ENCODE measurements at regions not wholly inside any gene's neighbourhood (a gene's known extent, or its start where the extent isn't known, plus 50 kb on each side); places are given as distances from the start of the nearest gene placed in this dataset.

DNA sequence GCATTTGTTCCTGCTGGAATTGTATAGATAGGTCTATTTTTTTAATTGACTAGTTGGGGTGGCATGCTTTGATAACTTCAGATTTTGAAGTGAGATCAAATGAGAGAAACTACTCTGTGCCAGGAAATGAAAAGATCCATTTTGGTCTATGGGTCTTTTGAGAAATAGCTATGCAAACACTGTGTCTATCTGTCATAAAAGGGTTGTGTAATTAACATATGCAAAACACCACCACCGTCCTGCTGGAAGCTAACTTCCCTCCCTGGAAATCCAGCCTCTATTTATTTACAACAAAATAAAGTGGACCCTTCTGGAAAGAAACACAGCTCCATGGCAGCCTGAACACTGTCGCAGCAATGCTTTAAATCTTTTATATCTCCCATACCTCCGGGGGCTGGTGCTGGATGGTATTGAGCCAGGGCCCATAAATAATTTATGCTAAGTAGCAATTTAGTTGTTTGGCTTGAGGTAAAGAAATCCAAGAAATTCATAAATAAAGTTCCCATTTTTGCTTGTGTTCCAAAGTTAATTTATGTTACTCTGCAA lies 244.2 kb upstream of the POU3F2 start:
- intact Hi-C loops (cut with micrococcal nuclease) = no loop called here

GRCh38 chr6:98590997-98591396 lies 243.4 kb upstream of the POU3F2 start:
- intact Hi-C loops (cut with micrococcal nuclease) = no loop called here
- Histone ChIP-seq H2AFZ (ENCODE audit: insufficient read depth, low read depth, low read length, poor library complexity, severe bottlenecking) (no peak overlapping the region), H3K9ac (ENCODE audit: low read length) (no peak overlapping the region), H3K27ac (ENCODE audit: low read length in 2 of 2) (no peak overlapping the region), H3K27me3 (replicated peaks in 1 of 4; ENCODE audit: control extremely low read depth in 1 of 4, control insufficient read depth in 3 of 4, insufficient read depth in 4 of 4, low read length in 3 of 4) (no peaks in the 10 kb centered on the region), H3K79me2 (ENCODE audit: control insufficient read depth, insufficient read depth, low read length) (no peaks in the 10 kb centered on the region), H3K4me3 (ENCODE audit: control extremely low read depth in 1 of 5, extremely low read depth in 1 of 5, insufficient read depth in 1 of 5, low read depth in 2 of 5, low read length in 4 of 5) (no peak overlapping the region), H3K4me2 (replicated peaks; ENCODE audit: low read depth, low read length, poor library complexity, severe bottlenecking) (no peak overlapping the region), H3K4me1 (ENCODE audit: control insufficient read depth in 2 of 2, insufficient read depth in 2 of 2, low read length in 2 of 2) (no peaks in the 10 kb centered on the region), H3K9me3 (ENCODE audit: control extremely low read depth in 1 of 3, control insufficient read depth in 2 of 3, insufficient read depth in 1 of 3, low read length in 2 of 3) (no peaks in the 10 kb centered on the region), H4K20me1 (ENCODE audit: control insufficient read depth, insufficient read depth, low read length, poor library complexity, severe bottlenecking) (no peaks in the 10 kb centered on the region), H3K36me3 (replicated peaks in 1 of 2; ENCODE audit: control extremely low read depth in 1 of 2, control insufficient read depth in 1 of 2, extremely low read depth in 1 of 2, insufficient read depth in 2 of 2, low read length in 1 of 2) (no peaks in the 10 kb centered on the region)
- peaks cover 3% of the 10 kb centered on the region for H3K27me3 Mint-ChIP-seq
- H3K4me1 Mint-ChIP-seq = no peaks in the 10 kb centered on the region
- WGBS (ENCODE audit: insufficient coverage) = 7% methylated on average over 2 of the region's 2 CpGs
- DNase-seq = no peak
- TF ChIP-seq CTCF (IDR thresholded peaks at IDR 0.05) = no peak
- no peak for TF ChIP-seq EZH2 (IDR thresholded peaks at IDR 0.05; ENCODE audit: borderline replicate concordance, insufficient read depth, low read depth, low read length, poor library complexity, severe bottlenecking)
- H3K4me3 Mint-ChIP-seq = no peak overlapping the region
- H3K27ac Mint-ChIP-seq = no peak overlapping the region
- ChIA-PET POLR2A (no interaction called here), CTCF (no interaction called here)
- ATAC-seq (ENCODE audit: low read depth) = no peak
- no peaks in the 10 kb centered on the region for H3K9me3 Mint-ChIP-seq (ENCODE audit: insufficient read depth)

More for the DNA sequence above, 244.2 kb upstream of the POU3F2 start:
- H3K9me3 Mint-ChIP-seq (ENCODE audit: insufficient read depth) = no peaks in the 10 kb centered on the region
- H3K27me3 ChIP-seq (replicated peaks in 1 of 4; ENCODE audit: control extremely low read depth in 1 of 4, control insufficient read depth in 3 of 4, insufficient read depth in 4 of 4, low read length in 3 of 4) = no peaks in the 10 kb centered on the region
- H3K36me3 ChIP-seq (replicated peaks in 1 of 2; ENCODE audit: control extremely low read depth in 1 of 2, control insufficient read depth in 1 of 2, extremely low read depth in 1 of 2, insufficient read depth in 2 of 2, low read length in 1 of 2) = no peaks in the 10 kb centered on the region
- no peak overlapping the region for H3K4me3 Mint-ChIP-seq
- H3K4me1 Mint-ChIP-seq = no peaks in the 10 kb centered on the region
- CTCF ChIA-PET = no interaction called here
- WGBS (ENCODE audit: insufficient coverage) = no CpG with 5 or more reads among the region's 3 CpGs
- no peak overlapping the region for H3K9ac ChIP-seq (ENCODE audit: low read length)
- no peak overlapping the region for H3K4me2 ChIP-seq (replicated peaks; ENCODE audit: low read depth, low read length, poor library complexity, severe bottlenecking)
- H2AFZ ChIP-seq (ENCODE audit: insufficient read depth, low read depth, low read length, poor library complexity, severe bottlenecking) = no peak overlapping the region
- H3K27ac ChIP-seq (ENCODE audit: low read length in 2 of 2) = no peak overlapping the region
- no peaks in the 10 kb centered on the region for H3K9me3 ChIP-seq (ENCODE audit: control extremely low read depth in 1 of 3, control insufficient read depth in 2 of 3, insufficient read depth in 1 of 3, low read length in 2 of 3)
- H4K20me1 ChIP-seq (ENCODE audit: control insufficient read depth, insufficient read depth, low read length, poor library complexity, severe bottlenecking) = no peaks in the 10 kb centered on the region
- H3K4me1 ChIP-seq (ENCODE audit: control insufficient read depth in 2 of 2, insufficient read depth in 2 of 2, low read length in 2 of 2) = no peaks in the 10 kb centered on the region
- no peak for TF ChIP-seq CTCF (IDR thresholded peaks at IDR 0.05)
- no peak for TF ChIP-seq EZH2 (IDR thresholded peaks at IDR 0.05; ENCODE audit: borderline replicate concordance, insufficient read depth, low read depth, low read length, poor library complexity, severe bottlenecking)
- ATAC-seq (ENCODE audit: low read depth) (no peak), DNase-seq (no peak)
- H3K27ac Mint-ChIP-seq = no peak overlapping the region
- H3K27me3 Mint-ChIP-seq = peaks cover 3% of the 10 kb centered on the region
- H3K79me2 ChIP-seq (ENCODE audit: control insufficient read depth, insufficient read depth, low read length) = no peaks in the 10 kb centered on the region
- POLR2A ChIA-PET = no interaction called here
- no peak overlapping the region for H3K4me3 ChIP-seq (ENCODE audit: control extremely low read depth in 1 of 5, extremely low read depth in 1 of 5, insufficient read depth in 1 of 5, low read depth in 2 of 5, low read length in 4 of 5)

Measured in B cell (primary cell).